ENCODE measurements at regions not wholly inside any gene's neighbourhood (a gene's known extent, or its start where the extent isn't known, plus 50 kb on each side); places are given as distances from the start of the nearest gene placed in this dataset.

DNA sequence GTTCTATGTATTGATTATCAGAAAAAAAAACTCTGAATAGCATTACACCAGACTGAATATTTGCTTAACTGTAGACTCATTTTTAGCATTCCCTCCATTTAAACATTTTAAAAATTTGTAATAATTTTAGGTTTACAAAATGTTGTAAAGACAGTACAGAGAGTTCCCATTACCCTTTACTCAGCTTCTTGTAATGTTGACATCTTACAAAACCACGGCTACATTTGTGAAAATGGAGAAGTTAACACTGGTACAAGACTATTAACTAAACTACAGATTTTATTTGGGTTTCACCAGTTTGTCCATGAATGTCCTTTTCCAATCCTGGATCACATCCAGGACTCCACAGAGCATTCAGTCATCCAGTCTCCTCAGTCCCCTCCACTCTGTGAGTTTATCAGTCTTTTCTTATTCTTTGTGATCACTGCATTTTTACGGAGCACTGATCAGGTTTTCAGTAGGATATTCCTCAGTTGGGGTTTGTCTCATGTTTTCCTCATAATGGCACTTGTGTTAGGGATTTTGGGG is 130.0 kb upstream of the EEPD1 start:
- no TSS peak for BruUV-seq (replicated peaks)
- intact Hi-C loops (cut with micrococcal nuclease) (no loop called here), dilution Hi-C loops (cut with MboI; ENCODE audit: extremely low pct_ligation_motif_present, low sequenced_read_pairs) (no loop called here)
- CTCF ChIA-PET = interaction anchor here (0.9 kb wide), 1 partner anchor 60 kb away, joined by 3 read pairs; no protein-coding TSS in a partner anchor
- Histone ChIP-seq H3K36me3 (ENCODE audit: control insufficient read depth in 2 of 2, extremely low read depth in 1 of 2, insufficient read depth in 2 of 2, low read length in 2 of 2) (no peaks in the 10 kb centered on the region), H3K9me3 (replicated peaks; ENCODE audit: control insufficient read depth, insufficient read depth, low read length) (no peaks in the 10 kb centered on the region), H3K4me2 (ENCODE audit: insufficient read depth, low read length) (no peak overlapping the region), H3K4me1 (ENCODE audit: control insufficient read depth, extremely low read depth, insufficient read depth, low read length) (no peaks in the 10 kb centered on the region), H3K27ac (ENCODE audit: insufficient read depth, low read depth, low read length) (no peak overlapping the region), H2AFZ (ENCODE audit: low read depth, low read length) (no peak overlapping the region), H4K20me1 (replicated peaks; ENCODE audit: control insufficient read depth, extremely low read depth, insufficient read depth, low read length) (no peaks in the 10 kb centered on the region), H3K79me2 (ENCODE audit: control insufficient read depth, insufficient read depth, low read length) (no peaks in the 10 kb centered on the region), H3K27me3 (ENCODE audit: control insufficient read depth in 2 of 2, insufficient read depth in 2 of 2, low read length in 2 of 2) (peaks cover 15 to 30% of the 10 kb centered on the region in 2 experiments), H3K9me1 (replicated peaks; ENCODE audit: control insufficient read depth, extremely low read depth, insufficient read depth, low read length) (no peaks in the 10 kb centered on the region), H3K9ac (replicated peaks; ENCODE audit: extremely low read depth, insufficient read depth, low read length) (no peak overlapping the region), H3K4me3 (replicated peaks in 1 of 3; ENCODE audit: insufficient read depth in 1 of 3, low read depth in 1 of 3, low read length in 3 of 3) (no peak overlapping the region)
- POLR2A ChIA-PET = no interaction called here
- DNase-seq (ENCODE audit: low read depth, low spot score) (no peak), FAIRE-seq (no peak)
- no peak for TF ChIP-seq FOS (IDR thresholded peaks at IDR 0.05; ENCODE audit: borderline replicate concordance, insufficient read depth, low read length)

DNA sequence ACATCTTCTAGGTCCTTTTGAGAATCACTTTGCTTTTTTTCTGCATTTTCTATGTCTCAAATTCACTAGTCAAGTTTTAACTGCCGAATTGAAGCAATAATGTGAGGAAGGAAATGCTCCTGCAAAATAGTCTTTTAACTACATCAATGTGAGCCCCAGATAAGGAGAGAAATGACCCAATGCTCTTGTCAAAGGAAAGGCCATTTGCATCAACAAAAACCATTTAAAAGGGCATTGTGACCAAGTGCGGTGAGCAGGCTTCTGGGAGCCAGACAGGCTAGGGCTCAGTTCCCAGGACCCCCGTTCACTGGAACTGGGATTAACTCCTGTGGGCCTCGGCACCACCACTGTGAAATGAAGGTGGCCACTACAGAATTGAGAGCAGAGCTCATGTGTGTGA is 127.9 kb upstream of the EEPD1 start:
- Histone ChIP-seq H2AFZ (ENCODE audit: low read depth, low read length) (no peak overlapping the region), H3K4me2 (ENCODE audit: insufficient read depth, low read length) (no peak overlapping the region), H3K9me3 (replicated peaks; ENCODE audit: control insufficient read depth, insufficient read depth, low read length) (no peaks in the 10 kb centered on the region), H3K4me1 (ENCODE audit: control insufficient read depth, extremely low read depth, insufficient read depth, low read length) (no peaks in the 10 kb centered on the region), H3K36me3 (ENCODE audit: control insufficient read depth in 2 of 2, extremely low read depth in 1 of 2, insufficient read depth in 2 of 2, low read length in 2 of 2) (no peaks in the 10 kb centered on the region), H3K9ac (replicated peaks; ENCODE audit: extremely low read depth, insufficient read depth, low read length) (no peak overlapping the region), H3K27ac (ENCODE audit: insufficient read depth, low read depth, low read length) (no peak overlapping the region), H3K9me1 (replicated peaks; ENCODE audit: control insufficient read depth, extremely low read depth, insufficient read depth, low read length) (no peaks in the 10 kb centered on the region), H4K20me1 (replicated peaks; ENCODE audit: control insufficient read depth, extremely low read depth, insufficient read depth, low read length) (no peaks in the 10 kb centered on the region), H3K27me3 (ENCODE audit: control insufficient read depth in 2 of 2, insufficient read depth in 2 of 2, low read length in 2 of 2) (peaks cover 20 to 39% of the 10 kb centered on the region in 2 experiments), H3K79me2 (ENCODE audit: control insufficient read depth, insufficient read depth, low read length) (no peaks in the 10 kb centered on the region), H3K4me3 (replicated peaks in 1 of 3; ENCODE audit: insufficient read depth in 1 of 3, low read depth in 1 of 3, low read length in 3 of 3) (no peak overlapping the region)
- no TSS peak for BruUV-seq (replicated peaks)
- DNase-seq (ENCODE audit: low read depth, low spot score) (peak; percentile 36), FAIRE-seq (no peak)
- intact Hi-C loops (cut with micrococcal nuclease) = no loop called here
- dilution Hi-C loops (cut with MboI; ENCODE audit: extremely low pct_ligation_motif_present, low sequenced_read_pairs) = no loop called here
- no peak for TF ChIP-seq POLR2AphosphoS5 (IDR thresholded peaks at IDR 0.05; ENCODE audit: insufficient read depth, low read depth, low read length)
- POLR2A ChIA-PET = no interaction called here
- CTCF ChIA-PET = no interaction called here

Data from endothelial cell of umbilical vein (primary cell).